OCI-LY1 (cell line): ENCODE measurements at regions not wholly inside any gene's neighbourhood (a gene's known extent, or its start where the extent isn't known, plus 50 kb on each side); places are given as distances from the start of the nearest gene placed in this dataset.

Source experiments
- H2AFZ ChIP-seq: fragments of 200-600 bp; sonication (generic), shearing (Covaris generic); 2 replicates; pipeline ENCODE4 v1.6.0; 2014; ENCODE audit warnings: antibody characterized with exemption, mild to moderate bottlenecking, low read length
- H3F3A ChIP-seq: fragments of 200-600 bp; sonication (generic), shearing (Covaris generic); 2 replicates; pipeline ENCODE4 v1.6.0; 2014; ENCODE audit warnings: mild to moderate bottlenecking, antibody characterized with exemption, low read length, moderate library complexity; ENCODE audit not compliant: insufficient read depth
- H3K27ac ChIP-seq: fragments of 200-600 bp; sonication (generic); 2 replicates; pipeline ENCODE4 v1.5.1; 2014; ENCODE audit warnings: low read length, mixed run types, mild to moderate bottlenecking, low read depth; ENCODE audit not compliant: poor library complexity, severe bottlenecking
- H3K27me3 ChIP-seq: fragments of 200-600 bp; sonication (generic); 2 replicates; pipeline ENCODE4 v1.6.0; 2014; ENCODE audit warnings: antibody characterized with exemption, mild to moderate bottlenecking, low read length, moderate library complexity; ENCODE audit not compliant: insufficient read depth
- H3K36me3 ChIP-seq: fragments of 200-600 bp; sonication (generic); 2 replicates; pipeline ENCODE4 v1.6.1; 2014; ENCODE audit warnings: mild to moderate bottlenecking, antibody characterized with exemption, low read length, moderate library complexity, mixed read lengths; ENCODE audit not compliant: insufficient read depth
- H3K4me1 ChIP-seq: fragments of 200-600 bp; sonication (generic); 2 replicates; pipeline ENCODE4 v1.5.1; 2014; ENCODE audit warnings: mild to moderate bottlenecking, low read length, moderate library complexity; ENCODE audit not compliant: insufficient read depth, severe bottlenecking
- H3K4me2 ChIP-seq: fragments of 200-600 bp; sonication (generic), shearing (Covaris generic); 2 replicates; pipeline ENCODE4 v1.6.1; 2014; ENCODE audit warnings: low read length
- H3K4me3 ChIP-seq: fragments of 200-600 bp; sonication (generic); 2 replicates; pipeline ENCODE4 v1.5.1; 2014; ENCODE audit warnings: low read length, low read depth, mild to moderate bottlenecking, mixed read lengths; ENCODE audit not compliant: poor library complexity, severe bottlenecking
- H3K79me2 ChIP-seq: fragments of 200-600 bp; shearing (Covaris generic); 2 replicates; pipeline ENCODE4 v1.6.1; 2016; ENCODE audit warnings: mixed run types, low read length, mixed read lengths; ENCODE audit not compliant: insufficient read depth
- H3K9ac ChIP-seq: fragments of 200-600 bp; sonication (generic), shearing (Covaris generic); 2 replicates; pipeline ENCODE4 v1.6.1; 2014; ENCODE audit warnings: mild to moderate bottlenecking, low read length, mixed read lengths
- H3K9me2 ChIP-seq: fragments of 200-600 bp; sonication (generic), shearing (Covaris generic); 2 replicates; pipeline ENCODE4 v1.6.1; 2014; ENCODE audit warnings: low read depth, mild to moderate bottlenecking, low read length, mixed read lengths
- H3K9me3 ChIP-seq: fragments of 200-600 bp; shearing (Covaris generic); 2 replicates; pipeline ENCODE4 v1.6.1; 2014; ENCODE audit warnings: low read length, mixed read lengths
- H4K20me1 ChIP-seq: fragments of 200-600 bp; sonication (generic), shearing (Covaris generic); 2 replicates; pipeline ENCODE4 v1.6.0; 2016; ENCODE audit warnings: mild to moderate bottlenecking, low read length; ENCODE audit not compliant: insufficient read depth
- EZH2 ChIP-seq: fragments of 200-600 bp; sonication (generic), shearing (Covaris generic); IDR thresholded peaks from 2 replicates; pipeline ENCODE4 v1.8.0; 2017; ENCODE audit warnings: borderline replicate concordance, mixed run types, mild to moderate bottlenecking, antibody characterized with exemption, low read length, moderate library complexity, mixed read lengths
- TF ChIP-seq, protein P1 (sequence below): fragments of 200-600 bp; sonication (generic), shearing (Covaris generic); IDR thresholded peaks from 2 replicates; pipeline ENCODE4 v1.5.1; 2017; ENCODE audit warnings: mild to moderate bottlenecking, antibody characterized with exemption, low read length, moderate library complexity, mixed read lengths

DNA sequence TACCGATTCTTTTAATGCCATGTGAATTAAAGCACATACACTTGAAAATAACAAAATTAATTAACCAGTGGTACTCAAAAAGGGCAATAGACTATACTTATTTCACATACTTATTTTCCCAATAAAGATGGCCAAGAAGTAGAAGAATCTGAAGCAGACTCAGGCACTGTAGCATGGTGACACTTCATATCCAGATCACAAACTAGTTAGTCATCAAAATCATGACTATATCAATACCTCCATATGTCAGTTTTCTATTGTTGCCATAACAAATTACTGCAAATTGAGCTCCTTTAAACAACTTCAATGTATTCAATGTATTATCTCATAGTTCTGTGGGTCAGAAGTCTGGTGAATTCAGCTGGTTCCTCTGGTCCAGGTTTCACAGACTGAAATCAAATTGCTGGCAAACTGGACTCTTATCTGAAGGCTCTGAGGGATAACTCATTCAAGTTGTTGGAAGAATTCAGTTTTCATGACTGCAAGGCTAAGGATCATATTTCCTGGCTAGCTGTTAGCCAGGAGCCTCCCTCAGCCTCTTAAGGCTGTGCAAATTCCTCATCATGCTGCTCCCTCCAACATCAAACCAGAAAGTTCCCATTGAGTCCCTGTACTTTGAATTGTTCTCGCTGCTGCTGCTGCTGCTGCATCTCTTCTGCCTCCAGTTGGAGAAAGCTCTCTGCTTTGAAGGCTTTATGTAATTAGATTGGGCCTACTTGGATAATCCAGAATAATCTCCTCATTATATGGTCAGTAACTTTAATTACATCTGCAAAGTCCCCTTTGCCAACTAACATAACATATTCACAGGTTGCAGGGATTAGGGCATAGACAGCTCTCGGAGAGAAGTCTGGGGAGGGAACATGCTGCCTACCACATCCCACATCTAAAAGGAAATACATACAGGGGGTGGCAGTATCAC is 91.5 kb downstream of the MRPL39 start:
- Histone ChIP-seq H3K27me3 (no peaks in the 10 kb centered on the region), H3K36me3 (no peaks in the 10 kb centered on the region), H4K20me1 (no peaks in the 10 kb centered on the region), H3K4me1 (no peaks in the 10 kb centered on the region), H3K4me3 (no peak overlapping the region), H3K9ac (no peak overlapping the region), H3K4me2 (no peak overlapping the region), H2AFZ (no peak overlapping the region), H3K79me2 (no peaks in the 10 kb centered on the region), H3F3A (no peaks in the 10 kb centered on the region), H3K9me2 (no peaks in the 10 kb centered on the region), H3K27ac (no peak overlapping the region), H3K9me3 (no peaks in the 10 kb centered on the region)
- TF ChIP-seq, protein P1, sequence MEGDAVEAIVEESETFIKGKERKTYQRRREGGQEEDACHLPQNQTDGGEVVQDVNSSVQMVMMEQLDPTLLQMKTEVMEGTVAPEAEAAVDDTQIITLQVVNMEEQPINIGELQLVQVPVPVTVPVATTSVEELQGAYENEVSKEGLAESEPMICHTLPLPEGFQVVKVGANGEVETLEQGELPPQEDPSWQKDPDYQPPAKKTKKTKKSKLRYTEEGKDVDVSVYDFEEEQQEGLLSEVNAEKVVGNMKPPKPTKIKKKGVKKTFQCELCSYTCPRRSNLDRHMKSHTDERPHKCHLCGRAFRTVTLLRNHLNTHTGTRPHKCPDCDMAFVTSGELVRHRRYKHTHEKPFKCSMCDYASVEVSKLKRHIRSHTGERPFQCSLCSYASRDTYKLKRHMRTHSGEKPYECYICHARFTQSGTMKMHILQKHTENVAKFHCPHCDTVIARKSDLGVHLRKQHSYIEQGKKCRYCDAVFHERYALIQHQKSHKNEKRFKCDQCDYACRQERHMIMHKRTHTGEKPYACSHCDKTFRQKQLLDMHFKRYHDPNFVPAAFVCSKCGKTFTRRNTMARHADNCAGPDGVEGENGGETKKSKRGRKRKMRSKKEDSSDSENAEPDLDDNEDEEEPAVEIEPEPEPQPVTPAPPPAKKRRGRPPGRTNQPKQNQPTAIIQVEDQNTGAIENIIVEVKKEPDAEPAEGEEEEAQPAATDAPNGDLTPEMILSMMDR, result no peak
- no peak for TF ChIP-seq EZH2

DNA sequence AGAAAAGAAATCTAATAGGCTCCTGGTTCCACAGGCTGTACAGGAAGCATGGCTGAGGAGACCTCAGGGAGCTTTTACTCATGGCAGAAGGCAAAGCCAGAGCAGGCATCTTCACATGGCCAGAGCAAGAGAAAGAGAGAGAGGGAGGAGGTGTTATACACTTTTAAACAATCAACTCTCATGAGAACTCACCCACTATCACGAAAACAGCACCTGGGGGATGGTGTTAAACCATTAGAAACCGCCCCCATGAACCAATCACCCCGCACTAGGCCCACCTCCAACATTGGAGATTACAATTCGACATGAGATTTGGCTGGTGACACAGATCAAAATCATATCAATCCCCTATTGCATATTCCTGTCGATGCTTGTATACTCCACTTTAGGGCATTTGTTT is 93.5 kb downstream of the MRPL39 start:
- no peak for TF ChIP-seq EZH2
- TF ChIP-seq, protein P1, result no peak
- H3K9me2 ChIP-seq, result no peaks in the 10 kb centered on the region
- H3K79me2 ChIP-seq, result no peaks in the 10 kb centered on the region
- H3K27me3 ChIP-seq, result no peaks in the 10 kb centered on the region
- no peaks in the 10 kb centered on the region for H4K20me1 ChIP-seq
- H3K9ac ChIP-seq, result no peak overlapping the region
- H3K36me3 ChIP-seq, result no peaks in the 10 kb centered on the region
- no peak overlapping the region for H3K27ac ChIP-seq
- no peaks in the 10 kb centered on the region for H3F3A ChIP-seq
- no peak overlapping the region for H2AFZ ChIP-seq
- no peak overlapping the region for H3K4me2 ChIP-seq
- H3K9me3 ChIP-seq, result no peaks in the 10 kb centered on the region
- no peaks in the 10 kb centered on the region for H3K4me1 ChIP-seq
- no peak overlapping the region for H3K4me3 ChIP-seq

DNA sequence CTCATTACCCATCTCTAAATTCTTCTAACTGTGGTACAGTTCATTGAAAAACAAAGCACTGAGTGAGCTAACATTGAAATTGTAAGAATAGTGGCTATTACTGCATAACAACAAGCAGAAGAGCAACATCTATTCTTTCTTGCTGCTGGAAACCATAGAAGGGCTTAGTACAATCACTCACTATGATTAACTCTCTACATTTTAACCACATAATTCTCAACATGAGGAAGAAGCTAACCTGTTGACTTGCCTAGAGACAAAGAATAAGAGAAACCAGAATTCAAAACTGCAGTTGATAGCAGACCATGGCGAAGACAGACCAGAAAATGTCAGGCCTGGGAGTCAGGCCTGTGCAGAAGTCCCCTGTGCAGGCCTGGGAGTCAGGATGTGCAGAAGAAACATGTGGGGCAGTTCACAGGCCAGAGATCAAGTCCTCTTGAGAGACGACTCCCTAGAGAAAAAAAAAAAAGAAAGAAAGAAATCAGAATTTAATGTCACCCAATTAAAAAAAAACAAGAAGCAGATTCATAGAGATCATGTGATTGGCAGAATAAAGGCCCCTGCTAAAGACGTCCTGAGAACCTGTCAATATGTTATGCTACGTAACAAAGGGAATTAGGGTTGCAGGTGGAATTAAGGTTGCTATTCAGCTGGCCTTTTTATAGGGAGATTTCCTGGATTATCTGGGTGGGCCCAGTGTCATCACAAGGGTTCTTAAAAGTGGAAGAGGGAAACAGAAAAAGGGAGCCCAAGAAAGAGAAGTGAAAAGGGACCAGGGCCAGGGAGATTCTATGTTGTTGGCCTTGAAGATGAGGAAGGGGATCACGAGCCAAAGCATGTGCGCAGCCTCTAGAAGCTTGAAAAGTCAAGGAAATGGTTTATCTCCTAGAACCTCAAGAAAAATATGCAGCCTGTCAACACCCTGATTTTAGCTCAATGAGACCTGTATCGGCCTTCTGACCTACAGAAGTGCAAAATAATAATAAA is 94.9 kb downstream of the MRPL39 start:
- Histone ChIP-seq H3K4me2 (no peak overlapping the region), H3F3A (no peaks in the 10 kb centered on the region), H3K36me3 (no peaks in the 10 kb centered on the region), H3K4me1 (no peaks in the 10 kb centered on the region), H3K27ac (no peak overlapping the region), H3K79me2 (no peaks in the 10 kb centered on the region), H2AFZ (no peak overlapping the region), H3K27me3 (no peaks in the 10 kb centered on the region), H3K9ac (no peak overlapping the region), H3K9me2 (no peaks in the 10 kb centered on the region), H4K20me1 (no peaks in the 10 kb centered on the region), H3K4me3 (no peak overlapping the region), H3K9me3 (no peaks in the 10 kb centered on the region)
- no peak for TF ChIP-seq EZH2
- TF ChIP-seq, protein P1, result no peak
